ENCODE measurements at regions not wholly inside any gene's neighbourhood (a gene's known extent, or its start where the extent isn't known, plus 50 kb on each side); places are given as distances from the start of the nearest gene placed in this dataset.

DNA sequence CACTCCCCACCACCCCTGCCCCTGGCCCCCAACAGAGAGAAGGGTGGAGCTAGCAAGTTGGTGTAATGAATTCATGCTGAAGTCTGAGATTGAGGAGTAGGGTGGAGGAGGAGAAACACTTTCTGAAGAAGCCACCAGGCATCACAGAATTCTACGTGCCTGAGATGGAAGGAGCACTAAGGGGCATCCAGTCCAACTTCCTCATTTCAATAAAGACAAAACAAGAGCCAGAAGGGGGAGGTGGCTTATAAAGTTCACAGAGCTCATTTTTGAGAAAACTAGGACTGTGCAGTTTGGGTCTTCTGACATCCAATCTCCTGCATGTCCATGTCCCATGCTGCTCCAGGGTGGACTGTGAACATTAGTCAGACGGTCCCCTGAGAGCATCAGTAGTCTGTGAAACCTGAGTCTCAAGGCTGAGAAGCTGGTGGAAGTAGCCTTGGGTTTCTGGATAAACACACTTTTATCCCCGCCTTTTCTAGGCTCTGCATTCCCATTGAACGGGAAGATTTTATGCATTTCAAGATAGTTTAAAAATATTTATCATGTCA, 77.7 kb downstream of the TRIM43 start:
- H2BK120ac ChIP-seq (ENCODE audit: low read depth, low read length, poor library complexity, severe bottlenecking), result no peak overlapping the region
- no peak overlapping the region for H3K56ac ChIP-seq (ENCODE audit: insufficient read length, low read depth, low read length)
- H3K4ac ChIP-seq (ENCODE audit: low read depth, low read length), result no peak overlapping the region
- H2BK20ac ChIP-seq (ENCODE audit: low read depth, low read length, poor library complexity, severe bottlenecking), result no peak overlapping the region
- no peaks in the 10 kb centered on the region for H3K27me3 ChIP-seq (ENCODE audit: insufficient read depth, low read length)
- H3K9ac ChIP-seq (ENCODE audit: extremely low read depth, insufficient read length, low read length), result no peak overlapping the region
- no peak overlapping the region for H4K8ac ChIP-seq (replicated peaks; ENCODE audit: insufficient read length, low read depth, low read length)
- no peaks in the 10 kb centered on the region for H3K79me2 ChIP-seq (ENCODE audit: insufficient read depth, low read length)
- no peak overlapping the region for H2AK5ac ChIP-seq (ENCODE audit: insufficient read length, low read length)
- H3K27me3 Mint-ChIP-seq (ENCODE audit: low read depth), result peaks cover 43% of the 10 kb centered on the region
- peaks cover 0 to 49% of the 10 kb centered on the region in 2 experiments; a peak in 2 of 5 replicates for H3K9me3 Mint-ChIP-seq
- DNase-seq, result no peak
- H3K18ac ChIP-seq (ENCODE audit: insufficient read length, low read depth, low read length), result no peak overlapping the region
- H3K4me3 Mint-ChIP-seq, result no peak overlapping the region
- H4K20me1 ChIP-seq (ENCODE audit: control insufficient read depth, insufficient read depth, insufficient read length), result no peaks in the 10 kb centered on the region
- no peak overlapping the region for H3T11ph ChIP-seq (ENCODE audit: low read length)
- no peak overlapping the region for H4K5ac ChIP-seq (ENCODE audit: insufficient read length, low read depth, low read length)
- H2AFZ ChIP-seq (ENCODE audit: low read length), result no peak overlapping the region
- no peak overlapping the region for H3K23ac ChIP-seq (ENCODE audit: insufficient read length, low read depth, low read length)
- no peak overlapping the region for H3K14ac ChIP-seq (ENCODE audit: insufficient read depth, low read length)
- no peak overlapping the region for H3K27ac Mint-ChIP-seq
- no peaks in the 10 kb centered on the region for H3K9me3 ChIP-seq (ENCODE audit: control insufficient read depth, low read depth, low read length)
- H3K79me1 ChIP-seq (ENCODE audit: insufficient read depth, low read depth, low read length, poor library complexity, severe bottlenecking), result no peaks in the 10 kb centered on the region
- TF ChIP-seq, protein P1, sequence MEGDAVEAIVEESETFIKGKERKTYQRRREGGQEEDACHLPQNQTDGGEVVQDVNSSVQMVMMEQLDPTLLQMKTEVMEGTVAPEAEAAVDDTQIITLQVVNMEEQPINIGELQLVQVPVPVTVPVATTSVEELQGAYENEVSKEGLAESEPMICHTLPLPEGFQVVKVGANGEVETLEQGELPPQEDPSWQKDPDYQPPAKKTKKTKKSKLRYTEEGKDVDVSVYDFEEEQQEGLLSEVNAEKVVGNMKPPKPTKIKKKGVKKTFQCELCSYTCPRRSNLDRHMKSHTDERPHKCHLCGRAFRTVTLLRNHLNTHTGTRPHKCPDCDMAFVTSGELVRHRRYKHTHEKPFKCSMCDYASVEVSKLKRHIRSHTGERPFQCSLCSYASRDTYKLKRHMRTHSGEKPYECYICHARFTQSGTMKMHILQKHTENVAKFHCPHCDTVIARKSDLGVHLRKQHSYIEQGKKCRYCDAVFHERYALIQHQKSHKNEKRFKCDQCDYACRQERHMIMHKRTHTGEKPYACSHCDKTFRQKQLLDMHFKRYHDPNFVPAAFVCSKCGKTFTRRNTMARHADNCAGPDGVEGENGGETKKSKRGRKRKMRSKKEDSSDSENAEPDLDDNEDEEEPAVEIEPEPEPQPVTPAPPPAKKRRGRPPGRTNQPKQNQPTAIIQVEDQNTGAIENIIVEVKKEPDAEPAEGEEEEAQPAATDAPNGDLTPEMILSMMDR (conservative IDR thresholded peaks at IDR 0.05), result no peak
- H3K4me1 ChIP-seq (ENCODE audit: insufficient read depth, low read length), result no peaks in the 10 kb centered on the region
- H2BK15ac ChIP-seq (ENCODE audit: low read depth, low read length), result no peak overlapping the region
- no peaks in the 10 kb centered on the region for H3K36me3 Mint-ChIP-seq (ENCODE audit: insufficient read depth in 1 of 3, low read depth in 3 of 3)
- no peak overlapping the region for H2BK12ac ChIP-seq (ENCODE audit: insufficient read length, low read depth, low read length)
- no peaks in the 10 kb centered on the region for H3K23me2 ChIP-seq (ENCODE audit: insufficient read length, low read depth, low read length, poor library complexity, severe bottlenecking)
- WGBS (ENCODE audit: extremely low coverage, insufficient read length, low lambda C conversion rate), result no CpG with 5 or more reads among the region's 4 CpGs
- H3K4me1 Mint-ChIP-seq, result peaks cover 0 to 3% of the 10 kb centered on the region in 2 experiments; a peak in 1 of 4 replicates
- H3K4me2 ChIP-seq (ENCODE audit: insufficient read depth, insufficient read length, low read length), result no peak overlapping the region
- no peak overlapping the region for H4K91ac ChIP-seq (ENCODE audit: insufficient read length, low read depth, low read length)
- no peak overlapping the region for H2BK5ac ChIP-seq (ENCODE audit: insufficient read length, low read length)
- H3K27ac ChIP-seq (ENCODE audit: insufficient read length, low read depth, low read length), result no peak overlapping the region
